Large intestine (tissue), 3 donors: ENCODE measurements at regions not wholly inside any gene's neighbourhood (a gene's known extent, or its start where the extent isn't known, plus 50 kb on each side); places are given as distances from the start of the nearest gene placed in this dataset.

Source experiments
- DNase-seq, 2 donors: peaks; one replicate each; pipeline versions ENCODE4 v3.0.0 to v3.0.0-alpha.2; 2013
- H3K27ac ChIP-seq: one replicate; pipeline ENCODE4 v1.5.1; 2013; ENCODE audit warnings: low read length
- H3K27me3 ChIP-seq: 2 replicates; pipeline ENCODE4 v1.6.1; 2013; ENCODE audit warnings: low read length; ENCODE audit not compliant: control insufficient read depth, insufficient read depth
- H3K36me3 ChIP-seq: 2 replicates; pipeline ENCODE4 v1.6.1; 2013; ENCODE audit warnings: low read length; ENCODE audit not compliant: control insufficient read depth, insufficient read depth
- H3K4me1 ChIP-seq: one replicate; pipeline ENCODE4 v1.6.1; 2013; ENCODE audit warnings: low read length; ENCODE audit not compliant: control insufficient read depth, insufficient read depth
- H3K4me3 ChIP-seq: one replicate; pipeline ENCODE4 v1.5.1; 2013; ENCODE audit warnings: low read length
- H3K9me3 ChIP-seq: one replicate; pipeline ENCODE4 v1.6.1; 2013; ENCODE audit warnings: mild to moderate bottlenecking, low read depth, low read length, moderate library complexity; ENCODE audit not compliant: control insufficient read depth
- WGBS: methylation state at CpG from one replicate; pipeline ENCODE4 v1.1.5; 2013; ENCODE audit warnings: low lambda C conversion rate; ENCODE audit not compliant: insufficient coverage; 5-methylcytosine and 5-hydroxymethylcytosine counted together

DNA sequence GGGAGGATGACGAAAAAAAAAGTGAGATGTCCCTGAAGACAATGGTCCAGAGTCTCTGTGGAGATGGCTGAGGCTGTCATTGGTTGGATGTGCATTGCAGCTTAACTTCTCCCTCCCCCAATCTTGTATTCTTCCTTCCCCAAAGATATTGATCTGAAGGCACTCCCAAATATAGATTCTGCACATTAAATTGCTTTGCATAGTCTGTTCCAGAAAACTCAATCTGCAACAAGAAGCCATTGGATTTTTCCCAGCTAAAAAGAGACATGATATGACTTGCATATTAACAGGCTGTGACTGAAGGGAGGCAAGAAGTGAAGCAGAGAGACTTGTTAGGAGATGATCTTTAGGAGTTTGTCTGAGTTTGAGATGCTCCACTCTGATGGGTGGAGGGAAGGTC lies 245.2 kb upstream of the MOCS1 start:
- no peak overlapping the region for H3K27ac ChIP-seq
- H3K36me3 ChIP-seq = no peaks in the 10 kb centered on the region
- no CpG with 5 or more reads among the region's 1 CpG for WGBS
- H3K4me3 ChIP-seq = no peak overlapping the region
- no peak for DNase-seq
- peaks cover 7% of the 10 kb centered on the region for H3K4me1 ChIP-seq
- peaks cover 3% of the 10 kb centered on the region for H3K27me3 ChIP-seq
- H3K9me3 ChIP-seq = peaks cover 12% of the 10 kb centered on the region

DNA sequence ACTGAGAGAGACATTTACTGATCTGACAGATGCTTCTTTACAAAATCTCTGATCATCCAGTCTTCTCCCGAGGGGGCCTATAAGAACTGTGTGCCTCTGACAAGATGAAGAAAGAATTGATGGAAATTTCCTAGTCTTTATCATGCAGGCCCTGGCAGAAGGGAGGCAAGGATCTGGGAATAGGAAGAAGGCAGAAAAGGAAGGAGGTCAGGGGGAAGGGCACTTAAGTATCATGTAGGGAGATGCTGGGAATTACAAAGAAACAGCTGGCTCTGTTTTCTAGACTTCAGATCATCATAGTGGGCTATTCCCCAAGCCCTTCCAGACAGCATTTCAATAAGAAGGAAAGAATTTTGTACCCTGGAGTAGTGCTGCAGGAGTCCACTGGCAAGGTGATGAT lies 243.3 kb upstream of the MOCS1 start:
- H3K9me3 ChIP-seq = peaks cover under 1% of the 10 kb centered on the region
- H3K27ac ChIP-seq = no peak overlapping the region
- no peak overlapping the region for H3K4me3 ChIP-seq
- H3K27me3 ChIP-seq = peaks cover 3% of the 10 kb centered on the region
- WGBS = 100% methylated on average over 1 of the region's 1 CpG
- H3K4me1 ChIP-seq = peaks cover 7% of the 10 kb centered on the region
- H3K36me3 ChIP-seq = no peaks in the 10 kb centered on the region
- no peak for DNase-seq

GRCh38 chr6:40176152-40176551 lies 241.9 kb upstream of the MOCS1 start:
- no peaks in the 10 kb centered on the region for H3K9me3 ChIP-seq
- peaks cover 5% of the 10 kb centered on the region for H3K27me3 ChIP-seq
- no peak overlapping the region for H3K4me3 ChIP-seq
- H3K27ac ChIP-seq = no peak overlapping the region
- WGBS = no CpG with 5 or more reads among the region's 5 CpGs
- DNase-seq = no peak
- peaks cover 2% of the 10 kb centered on the region for H3K4me1 ChIP-seq
- no peaks in the 10 kb centered on the region for H3K36me3 ChIP-seq

DNA sequence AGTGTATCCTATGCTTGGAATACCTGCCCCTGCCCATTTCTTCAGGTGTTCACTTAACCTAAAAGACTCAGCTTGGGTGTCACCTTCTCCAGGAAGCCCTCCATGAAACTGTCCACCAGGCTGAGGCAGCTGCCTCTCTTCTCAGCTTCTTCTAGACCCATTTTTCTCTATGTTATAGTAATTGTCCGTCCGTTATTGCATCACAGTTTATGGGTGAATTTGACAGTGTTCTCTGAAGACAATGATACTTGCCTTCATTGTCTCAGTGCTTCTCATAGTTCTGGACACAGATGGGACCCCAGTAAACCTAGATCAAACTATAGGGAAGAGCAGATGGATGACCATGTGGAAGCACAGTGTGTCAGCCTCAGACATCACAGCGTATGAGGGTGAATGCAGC lies 238.0 kb upstream of the MOCS1 start:
- DNase-seq = no peak
- Histone ChIP-seq H3K9me3 (no peaks in the 10 kb centered on the region), H3K4me3 (no peak overlapping the region), H3K36me3 (no peaks in the 10 kb centered on the region), H3K27me3 (peaks cover 7% of the 10 kb centered on the region), H3K27ac (no peak overlapping the region), H3K4me1 (no peaks in the 10 kb centered on the region)
- WGBS = 60% methylated on average over 1 of the region's 3 CpGs

- Histone ChIP-seq H3K4me1 (no peaks in the 10 kb centered on the region), H3K4me3 (no peak overlapping the region), H3K27me3 (peaks cover 4% of the 10 kb centered on the region), H3K9me3 (no peaks in the 10 kb centered on the region), H3K36me3 (no peaks in the 10 kb centered on the region), H3K27ac (no peak overlapping the region)
- DNase-seq = no peak
- 100% methylated on average over 1 of the region's 1 CpG for WGBS
These were observed 237.1 kb upstream of the MOCS1 start for GRCh38 chr6:40171343-40171742.

GRCh38 chr6:40170856-40171255 lies 236.6 kb upstream of the MOCS1 start:
- Histone ChIP-seq H3K27me3 (peaks cover 4% of the 10 kb centered on the region), H3K4me3 (no peak overlapping the region), H3K4me1 (no peaks in the 10 kb centered on the region), H3K9me3 (no peaks in the 10 kb centered on the region), H3K27ac (no peak overlapping the region), H3K36me3 (no peaks in the 10 kb centered on the region)
- DNase-seq = no peak
- WGBS = 71% methylated on average over 1 of the region's 2 CpGs

DNA sequence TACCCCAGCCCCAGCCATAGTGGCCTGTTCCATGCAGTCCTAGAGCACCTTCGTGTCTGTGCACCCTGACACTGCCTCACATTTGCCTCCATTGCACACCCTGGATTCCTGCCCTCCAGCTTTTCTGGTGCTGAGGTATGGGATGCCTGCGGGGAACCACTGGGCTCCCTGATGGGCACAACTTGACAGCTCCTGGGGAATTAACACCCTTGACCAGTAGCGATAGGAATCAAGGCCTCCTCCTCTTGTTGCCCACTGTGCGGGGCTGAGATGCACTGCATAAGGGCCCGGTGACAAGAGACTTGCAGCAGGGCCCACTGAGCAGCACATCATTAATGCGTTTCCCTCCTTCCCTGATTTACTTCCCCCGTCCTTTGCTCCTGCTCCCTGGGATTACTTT lies 235.6 kb upstream of the MOCS1 start:
- H3K4me1 ChIP-seq = peaks cover 6% of the 10 kb centered on the region
- DNase-seq = no peak
- H3K9me3 ChIP-seq = no peaks in the 10 kb centered on the region
- peaks cover 4% of the 10 kb centered on the region for H3K27me3 ChIP-seq
- no peak overlapping the region for H3K27ac ChIP-seq
- WGBS = 76% methylated on average over 3 of the region's 7 CpGs
- H3K36me3 ChIP-seq = no peaks in the 10 kb centered on the region
- no peak overlapping the region for H3K4me3 ChIP-seq

DNA sequence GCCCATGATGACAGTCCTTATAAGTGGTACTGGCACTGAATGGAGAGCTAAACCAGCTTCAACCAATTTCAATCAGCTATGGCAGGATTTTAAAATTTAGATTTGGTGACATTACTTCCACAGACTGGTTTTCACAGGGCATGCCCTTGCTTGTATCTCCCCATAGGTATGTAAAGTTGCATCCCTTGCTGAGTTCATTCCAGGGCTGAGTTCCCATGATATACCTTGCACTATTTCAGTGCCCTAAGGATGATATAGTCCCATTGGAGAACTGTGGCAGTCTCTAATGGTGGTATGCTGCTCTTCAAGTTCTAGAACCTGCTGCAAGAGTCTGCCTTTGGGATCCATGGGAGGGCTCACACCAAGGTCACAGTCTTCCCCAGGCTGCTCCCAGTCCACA lies 232.7 kb upstream of the MOCS1 start:
- peaks cover 4% of the 10 kb centered on the region for H3K27me3 ChIP-seq
- H3K4me1 ChIP-seq = peaks cover 6% of the 10 kb centered on the region
- no peak overlapping the region for H3K4me3 ChIP-seq
- no peak for DNase-seq
- no peaks in the 10 kb centered on the region for H3K9me3 ChIP-seq
- H3K36me3 ChIP-seq = no peaks in the 10 kb centered on the region
- H3K27ac ChIP-seq = no peak overlapping the region

- no peak overlapping the region for H3K27ac ChIP-seq
- H3K4me3 ChIP-seq = no peak overlapping the region
- H3K9me3 ChIP-seq = no peaks in the 10 kb centered on the region
- DNase-seq = peak in 1 of 2 donors; percentile 24
- peaks cover 2% of the 10 kb centered on the region for H3K27me3 ChIP-seq
- H3K36me3 ChIP-seq = no peaks in the 10 kb centered on the region
- WGBS = no CpG with 5 or more reads among the region's 7 CpGs
- H3K4me1 ChIP-seq = peaks cover 6% of the 10 kb centered on the region
These were observed 230.9 kb upstream of the MOCS1 start for GRCh38 chr6:40165036-40165709.

DNA sequence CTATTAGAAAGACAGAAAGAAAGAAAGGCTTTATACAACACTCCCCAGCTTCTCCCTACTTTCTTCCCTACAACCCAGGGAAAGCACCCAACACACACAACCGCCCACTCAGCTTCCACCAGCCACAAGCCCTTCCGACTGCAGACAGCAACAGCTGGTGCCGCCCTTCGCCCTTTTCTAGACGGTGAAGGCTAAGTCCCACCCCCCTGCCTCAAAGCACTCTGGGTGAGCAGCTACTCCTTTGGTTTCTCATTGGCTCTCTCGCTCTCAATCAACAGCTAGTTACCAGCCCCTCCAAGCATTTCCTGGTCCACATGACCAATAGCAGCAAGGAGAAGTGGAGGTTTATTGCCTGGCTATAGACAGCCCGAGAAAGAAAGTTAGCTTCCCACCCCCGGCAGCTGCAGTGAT lies 230.1 kb upstream of the MOCS1 start:
- Histone ChIP-seq H3K27me3 (peaks cover 2% of the 10 kb centered on the region), H3K4me3 (no peak overlapping the region), H3K36me3 (no peaks in the 10 kb centered on the region), H3K27ac (no peak overlapping the region), H3K4me1 (peaks cover 6% of the 10 kb centered on the region), H3K9me3 (no peaks in the 10 kb centered on the region)
- DNase-seq = no peak
- WGBS = no CpG with 5 or more reads among the region's 8 CpGs

GRCh38 chr6:40163924-40164323 lies 229.7 kb upstream of the MOCS1 start:
- WGBS = no CpG with 5 or more reads among the region's 7 CpGs
- H3K4me1 ChIP-seq = peaks cover 6% of the 10 kb centered on the region
- H3K4me3 ChIP-seq = no peak overlapping the region
- H3K27ac ChIP-seq = no peak overlapping the region
- no peak for DNase-seq
- H3K9me3 ChIP-seq = no peaks in the 10 kb centered on the region
- H3K36me3 ChIP-seq = no peaks in the 10 kb centered on the region
- peaks cover 2% of the 10 kb centered on the region for H3K27me3 ChIP-seq
